SK-MEL-5 (cell line): ENCODE measurements at regions not wholly inside any gene's neighbourhood (a gene's known extent, or its start where the extent isn't known, plus 50 kb on each side); places are given as distances from the start of the nearest gene placed in this dataset.

Experiments used
- DNase-seq: peaks from one replicate; pipeline ENCODE4 v3.0.0-alpha.2; 2016; ENCODE audit warnings: low read depth, low spot score
- in situ Hi-C: cut with HindIII; loops from 2 replicates; pipeline ENCODE4 v1.10.0; 2016; ENCODE audit warnings: low sequenced_read_pairs, high pct_unique_total_duplicates, low pct_unique_long_range_greater_than_20kb

- in situ Hi-C loops: no loop called here
These were observed 123.9 kb upstream of the SLIT3 start for GRCh38 chr5:169424670-169425378.

GRCh38 chr5:169424279-169424655 is 123.3 kb upstream of the SLIT3 start:
- in situ Hi-C loops: no loop called here
- no peak for DNase-seq

More at GRCh38 chr5:169424670-169425378, 123.9 kb upstream of the SLIT3 start:
- no peak for DNase-seq

- in situ Hi-C loops: no loop called here
- no peak for DNase-seq
These were observed 122.8 kb upstream of the SLIT3 start for GRCh38 chr5:169423580-169424278.

- in situ Hi-C loops: no loop called here
- DNase-seq: no peak
These were observed 121.1 kb upstream of the SLIT3 start for GRCh38 chr5:169422087-169422486.

- in situ Hi-C loops: no loop called here
- DNase-seq: no peak
These were observed 120.7 kb upstream of the SLIT3 start for GRCh38 chr5:169421677-169422076.

GRCh38 chr5:169417676-169418075 is 116.7 kb upstream of the SLIT3 start:
- in situ Hi-C loops: no loop called here
- DNase-seq: no peak

- peak; percentile 63 for DNase-seq
- in situ Hi-C loops: no loop called here
These were observed 115.8 kb upstream of the SLIT3 start for GRCh38 chr5:169416583-169417196.

- in situ Hi-C loops: no loop called here
These were observed 115.0 kb upstream of the SLIT3 start for GRCh38 chr5:169415948-169416347.

GRCh38 chr5:169415371-169415770 is 114.4 kb upstream of the SLIT3 start:
- no peak for DNase-seq
- in situ Hi-C loops: no loop called here

More at GRCh38 chr5:169415948-169416347, 115.0 kb upstream of the SLIT3 start:
- no peak for DNase-seq

- no peak for DNase-seq
- in situ Hi-C loops: no loop called here
These were observed 112.5 kb upstream of the SLIT3 start for GRCh38 chr5:169413416-169413815.

GRCh38 chr5:169412831-169413230 is 111.9 kb upstream of the SLIT3 start:
- no peak for DNase-seq
- in situ Hi-C loops: no loop called here

- no peak for DNase-seq
- in situ Hi-C loops: no loop called here
These were observed 111.0 kb upstream of the SLIT3 start for GRCh38 chr5:169411786-169412430.

- DNase-seq: no peak
- in situ Hi-C loops: no loop called here
These were observed 110.3 kb upstream of the SLIT3 start for GRCh38 chr5:169410996-169411783.

- DNase-seq: no peak
- in situ Hi-C loops: no loop called here
These were observed 107.8 kb upstream of the SLIT3 start for GRCh38 chr5:169408731-169409130.

- no peak for DNase-seq
- in situ Hi-C loops: no loop called here
These were observed 107.2 kb upstream of the SLIT3 start for GRCh38 chr5:169408171-169408570.

- in situ Hi-C loops: no loop called here
- DNase-seq: no peak
These were observed 103.3 kb upstream of the SLIT3 start for GRCh38 chr5:169404223-169404622.

GRCh38 chr5:169398515-169398914 is 97.6 kb upstream of the SLIT3 start:
- DNase-seq: no peak
- in situ Hi-C loops: no loop called here

- in situ Hi-C loops: no loop called here
These were observed 94.2 kb upstream of the SLIT3 start for GRCh38 chr5:169395136-169395535.

More at GRCh38 chr5:169395136-169395535, 94.2 kb upstream of the SLIT3 start:
- DNase-seq: no peak
